ENCODE measurements at regions not wholly inside any gene's neighbourhood (a gene's known extent, or its start where the extent isn't known, plus 50 kb on each side); places are given as distances from the start of the nearest gene placed in this dataset.
"Not testable (repeated sequence)": the region's sequence is repeated elsewhere in the genome, so short reads cannot be mapped to it uniquely, and the experiment has no call there.

GRCh38 chr18:39448942-39449341 lies 1883.3 kb upstream of the CELF4 start:
- no peak for DNase-seq

GRCh38 chr18:39444957-39445356 lies 1879.4 kb upstream of the CELF4 start:
- DNase-seq = not testable (repeated sequence)

GRCh38 chr18:39441648-39442047 lies 1876.0 kb upstream of the CELF4 start:
- DNase-seq = no peak

GRCh38 chr18:39435996-39436395 lies 1870.4 kb upstream of the CELF4 start:
- no peak for DNase-seq

- DNase-seq = no peak
Observed at GRCh38 chr18:39435209-39435608, 1869.6 kb upstream of the CELF4 start.

GRCh38 chr18:39434223-39434920 lies 1868.8 kb upstream of the CELF4 start:
- DNase-seq = no peak

GRCh38 chr18:39425172-39425850 lies 1859.7 kb upstream of the CELF4 start:
- DNase-seq = no peak

GRCh38 chr18:39424261-39424660 lies 1858.7 kb upstream of the CELF4 start:
- DNase-seq = no peak

DNA sequence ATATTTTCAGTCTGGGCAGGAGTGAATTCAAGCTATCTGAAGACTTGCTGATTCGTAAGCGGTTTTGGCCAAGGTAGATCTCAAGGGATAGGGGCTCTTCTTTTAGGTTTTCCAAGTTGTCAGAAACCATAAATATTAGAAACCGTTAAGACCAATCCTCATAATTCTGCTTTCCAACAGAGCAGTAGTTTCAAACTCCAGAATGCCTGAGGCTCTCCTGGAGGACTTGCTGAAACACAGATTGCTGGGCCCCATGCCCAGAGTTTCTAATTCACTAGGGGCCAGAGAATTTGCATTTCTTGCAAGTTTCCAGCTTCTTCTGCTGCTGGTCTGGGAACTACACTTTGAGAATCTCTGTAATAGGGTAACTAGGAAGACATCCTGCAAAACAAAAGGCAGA lies 1855.7 kb upstream of the CELF4 start:
- no peak for DNase-seq

- no peak for DNase-seq
Observed at GRCh38 chr18:39419315-39419714, 1853.7 kb upstream of the CELF4 start.

- no peak for DNase-seq
Observed at GRCh38 chr18:39415471-39415870, 1849.9 kb upstream of the CELF4 start.

DNA sequence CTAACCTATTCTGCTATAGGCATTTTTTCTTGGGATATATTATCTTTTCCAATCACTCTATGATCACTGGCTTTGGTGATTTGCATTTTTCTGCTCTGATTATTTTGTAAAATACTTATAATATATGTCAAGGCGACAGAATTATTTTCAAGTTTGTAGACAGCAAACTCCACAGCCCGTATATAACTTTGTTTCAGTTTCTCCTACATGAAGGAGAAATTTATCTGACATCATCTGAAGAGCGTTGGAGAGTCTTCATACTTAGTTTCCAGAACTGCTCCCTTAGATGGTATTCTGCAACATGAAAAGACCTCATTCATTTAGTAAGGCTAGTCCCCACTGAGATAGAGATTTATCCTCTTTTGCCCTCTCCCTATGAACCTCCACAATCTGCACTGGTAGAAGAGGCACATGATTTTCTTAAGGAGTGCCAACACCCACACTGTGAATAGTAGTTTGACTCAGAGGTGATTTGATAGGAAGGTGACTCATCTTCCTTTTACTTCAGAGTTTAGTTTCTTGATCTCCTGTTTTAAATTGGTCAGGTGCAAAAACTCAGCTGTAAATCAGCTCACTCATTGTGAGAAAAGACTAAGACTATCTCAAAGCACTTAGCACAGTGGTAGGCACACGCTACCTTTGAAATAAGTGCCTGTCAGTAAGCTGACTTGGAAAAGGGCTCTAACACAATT lies 1848.6 kb upstream of the CELF4 start:
- no peak for DNase-seq

DNA sequence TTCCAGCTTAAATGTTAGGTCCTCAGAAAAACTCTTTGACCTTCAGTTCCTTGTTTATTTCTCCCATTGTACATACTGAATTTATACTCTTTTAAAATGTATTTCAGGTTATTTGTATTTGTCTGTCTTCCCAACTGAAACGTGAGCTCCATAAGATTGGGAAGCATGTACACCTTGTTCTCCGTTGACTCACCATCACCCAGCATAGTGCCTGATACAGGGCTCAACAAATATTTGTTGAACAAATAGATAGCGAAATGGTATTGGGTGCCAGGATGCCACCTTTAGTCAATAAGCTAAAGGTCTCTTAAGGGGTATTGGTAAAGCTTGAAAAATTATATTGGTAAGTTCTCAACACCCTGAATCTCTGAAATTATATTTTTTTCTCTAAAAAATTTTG lies 1841.3 kb upstream of the CELF4 start:
- DNase-seq = no peak

GRCh38 chr18:39403121-39403520 lies 1837.5 kb upstream of the CELF4 start:
- DNase-seq = no peak

DNA sequence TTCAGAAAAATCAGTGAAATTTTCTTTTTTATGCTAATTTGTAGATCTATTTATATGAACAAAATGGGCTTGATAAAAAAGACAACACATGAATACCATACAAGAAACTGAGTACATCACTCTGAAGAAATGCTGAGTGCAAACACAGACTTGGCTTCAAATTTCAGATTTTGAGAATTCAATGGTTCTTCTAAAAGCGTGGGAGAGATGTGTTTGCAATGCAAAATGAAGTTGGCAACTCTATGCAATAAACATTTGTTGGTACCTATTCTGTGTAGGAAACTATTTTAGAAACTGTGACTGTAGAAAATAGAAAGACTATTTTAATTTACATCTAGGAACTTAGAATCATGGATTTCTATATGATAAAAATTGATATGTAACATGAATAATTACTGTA lies 1834.1 kb upstream of the CELF4 start:
- DNase-seq = no peak

GRCh38 chr18:39396168-39396567 lies 1830.6 kb upstream of the CELF4 start:
- DNase-seq = no peak

DNA sequence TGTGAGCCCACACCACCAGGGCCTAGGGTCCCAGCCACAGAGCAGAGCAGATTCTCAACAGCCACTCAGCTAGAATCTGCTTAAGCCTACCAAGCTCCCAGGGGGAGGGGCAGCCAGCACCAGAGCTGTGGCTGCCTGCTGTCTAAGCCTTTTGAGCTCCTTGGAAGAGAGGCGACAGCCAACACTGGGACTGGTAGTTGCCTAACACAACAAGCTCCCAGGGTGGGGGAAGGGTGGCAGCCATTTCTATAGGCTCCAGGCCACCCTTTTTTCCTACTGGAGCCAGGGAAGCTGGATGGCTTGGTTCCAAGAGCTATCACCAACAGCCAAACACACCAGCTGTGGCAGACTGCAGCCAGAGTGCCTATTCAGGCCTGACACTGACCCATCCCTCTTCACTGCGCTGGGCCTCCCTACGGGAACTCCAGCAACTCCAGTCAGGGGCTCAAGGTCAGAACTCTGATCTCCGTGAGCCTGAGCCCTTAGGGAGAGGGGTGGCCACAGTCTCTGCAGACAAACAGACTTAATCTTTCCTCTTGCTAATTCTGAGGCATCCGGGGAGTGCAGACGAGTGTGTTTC lies 1824.3 kb upstream of the CELF4 start:
- DNase-seq = no peak

GRCh38 chr18:39380866-39381265 lies 1815.3 kb upstream of the CELF4 start:
- DNase-seq = no peak

- DNase-seq = no peak
Observed at GRCh38 chr18:39380186-39380725, 1814.7 kb upstream of the CELF4 start.

DNA sequence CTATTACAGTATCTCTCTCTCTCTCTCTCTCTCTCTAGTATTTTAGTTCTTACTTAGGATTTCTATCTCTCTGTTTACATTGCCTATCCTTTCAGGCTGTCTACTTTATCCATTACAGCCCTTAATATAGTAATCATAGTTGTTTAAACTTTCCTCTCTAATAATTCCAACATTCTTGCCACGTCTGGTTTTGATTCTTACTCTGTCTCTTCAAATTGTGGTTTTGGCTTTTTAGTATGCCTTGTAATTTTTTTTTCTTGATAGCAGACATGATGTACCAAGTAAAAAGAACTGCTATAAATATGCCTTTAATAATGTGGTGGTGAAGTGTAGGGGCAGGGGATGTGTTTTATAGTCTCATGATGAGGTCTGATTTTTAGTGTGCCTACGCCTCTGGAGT lies 1809.5 kb upstream of the CELF4 start:
- DNase-seq = no peak

DNA sequence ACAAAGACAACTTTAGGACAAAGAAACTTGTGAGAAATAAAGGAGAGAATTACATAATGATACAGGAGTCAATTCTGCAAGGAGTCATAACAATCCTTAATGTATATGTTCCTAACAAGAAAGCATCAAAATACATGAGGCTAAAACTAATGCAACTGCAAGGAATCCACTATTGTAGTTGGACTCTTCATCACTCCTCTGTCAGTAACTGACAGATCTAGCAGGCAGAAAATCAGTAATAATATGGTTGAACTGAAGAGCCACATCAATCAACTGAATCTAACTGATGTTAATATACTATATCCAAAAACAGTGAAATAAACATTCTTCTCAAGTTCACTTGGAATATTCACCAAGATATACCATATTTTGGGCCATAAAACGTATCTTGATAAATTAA lies 1806.4 kb upstream of the CELF4 start:
- DNase-seq = no peak

GRCh38 chr18:39366656-39367055 lies 1801.1 kb upstream of the CELF4 start:
- DNase-seq = no peak

DNA sequence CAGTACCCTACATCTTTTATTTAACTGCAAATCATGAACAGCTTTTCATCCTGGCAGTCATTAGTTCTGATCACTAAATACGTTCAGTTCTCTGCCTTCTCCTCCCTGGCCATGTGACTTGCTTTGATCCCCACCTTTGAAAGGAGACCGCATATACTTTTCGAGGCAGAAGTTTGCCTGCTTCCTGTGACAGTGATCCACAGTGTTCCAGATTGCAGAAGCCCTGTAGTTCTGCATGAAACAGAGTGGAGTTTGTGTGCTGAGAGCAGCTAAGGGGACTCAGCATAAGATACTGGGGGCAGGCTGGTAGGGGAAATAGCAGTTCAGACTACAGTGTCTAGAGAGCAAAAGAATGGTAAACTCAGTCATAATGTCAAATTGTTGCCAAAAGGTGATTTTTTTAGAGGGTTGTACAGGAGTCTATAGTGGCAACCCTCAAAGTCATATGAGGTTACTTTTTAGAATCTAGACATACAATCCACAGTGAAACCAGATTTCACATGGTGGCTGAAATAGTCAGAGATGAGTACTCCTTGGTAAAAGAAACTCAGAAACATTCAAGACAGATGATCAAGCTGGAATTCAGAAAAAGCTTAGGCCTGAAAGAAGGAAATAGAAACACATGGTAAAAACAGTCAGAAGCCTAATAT lies 1800.4 kb upstream of the CELF4 start:
- no peak for DNase-seq

Measured in NCI-H1048 (cell line).